ENCODE measurements at regions not wholly inside any gene's neighbourhood (a gene's known extent, or its start where the extent isn't known, plus 50 kb on each side); places are given as distances from the start of the nearest gene placed in this dataset.

- H3K79me2 ChIP-seq (ENCODE audit: control insufficient read depth in 1 of 2, insufficient read depth in 2 of 2, low read length in 2 of 2) = no peaks in the 10 kb centered on the region
- no peak overlapping the region for H3K23ac ChIP-seq (ENCODE audit: insufficient read length)
- H3K14ac ChIP-seq (ENCODE audit: insufficient read length) = no peak overlapping the region
- no peak overlapping the region for H2BK20ac ChIP-seq (ENCODE audit: low read length)
- H3K27me3 ChIP-seq (replicated peaks in 1 of 4; ENCODE audit: control insufficient read depth in 3 of 4, extremely low read depth in 1 of 4, insufficient read depth in 3 of 4, low read length in 3 of 4) = no peaks in the 10 kb centered on the region
- no peak overlapping the region for H2BK12ac ChIP-seq (ENCODE audit: low read depth, low read length)
- 80% methylated on average over 10 of the region's 14 CpGs; no CpG with 5 or more reads in 1 of the 2 experiments for WGBS, 2 experiments (ENCODE audit: extremely low coverage in 1 of 2, insufficient coverage in 1 of 2, insufficient read length in 1 of 2, insufficient replicate concordance in 2 of 2, low coverage in 1 of 2, low lambda C conversion rate in 2 of 2, missing lambda C conversion rate in 1 of 2)
- no peak overlapping the region for H4K5ac ChIP-seq (ENCODE audit: insufficient read length, low read depth, low read length)
- no peak overlapping the region for H3K18ac ChIP-seq (ENCODE audit: extremely low read depth, low read length)
- no peak overlapping the region for H4K8ac ChIP-seq (ENCODE audit: extremely low read depth, insufficient read depth, low read length)
- no peak overlapping the region for H2BK120ac ChIP-seq (replicated peaks; ENCODE audit: low read depth, low read length)
- no peak overlapping the region for H2AFZ ChIP-seq (ENCODE audit: low read length)
- CTCF ChIA-PET (ENCODE audit: partially characterized antibody) = interaction anchor here (0.6 to 1.8 kb wide), 14 partner anchors 9 to 1248 kb away, joined by 3 to 8 read pairs (median 4); no protein-coding TSS in a partner anchor
- no peak overlapping the region for H3K9ac ChIP-seq (replicated peaks in 1 of 4; ENCODE audit: extremely low read depth in 1 of 4, low read depth in 3 of 4, low read length in 3 of 4)
- H3K4me2 ChIP-seq (ENCODE audit: insufficient read depth in 1 of 2, low read depth in 2 of 2, low read length in 2 of 2) = no peak overlapping the region
- H2AK5ac ChIP-seq (ENCODE audit: low read depth, low read length) = no peak overlapping the region
- no peaks in the 10 kb centered on the region for H3K36me3 ChIP-seq (ENCODE audit: control insufficient read depth in 2 of 4, insufficient read depth in 4 of 4, low read length in 3 of 4)
- FAIRE-seq = no peak
- no peak overlapping the region for H3K56ac ChIP-seq (replicated peaks; ENCODE audit: insufficient read length, low read depth, low read length)
- no peaks in the 10 kb centered on the region for H3K4me1 ChIP-seq (replicated peaks in 1 of 4; ENCODE audit: control insufficient read depth in 3 of 4, insufficient read depth in 4 of 4, low read length in 3 of 4)
- H3K9me3 ChIP-seq (ENCODE audit: insufficient read depth in 2 of 2, low read depth in 1 of 2, low read length in 1 of 2) = peaks cover 5 to 11% of the 10 kb centered on the region in 2 experiments; a peak in 1 of 4 replicates
- no peak overlapping the region for H3K4me3 ChIP-seq (ENCODE audit: extremely low read depth in 1 of 4, insufficient read depth in 2 of 4, low read depth in 3 of 4, low read length in 4 of 4)
- H3K27ac ChIP-seq (ENCODE audit: low read depth, low read length) = no peak overlapping the region
- no peak overlapping the region for H2BK5ac ChIP-seq (ENCODE audit: low read depth, low read length)
- peaks cover 0 to 1% of the 10 kb centered on the region in 2 experiments for H4K20me1 ChIP-seq (replicated peaks in 1 of 2; ENCODE audit: control insufficient read depth in 1 of 2, insufficient read depth in 2 of 2, low read length in 2 of 2)
- no peaks in the 10 kb centered on the region for H3K23me2 ChIP-seq (ENCODE audit: low read depth, low read length)
- TF ChIP-seq MAFK (IDR thresholded peaks at IDR 0.05; ENCODE audit: low read depth, low read length) (no peak), KDM4A (IDR thresholded peaks at IDR 0.05; ENCODE audit: low read depth, low read length, severe bottlenecking) (no peak), JUN (IDR thresholded peaks at IDR 0.05; ENCODE audit: low read depth, low read length) (no peak), RAD21 (IDR thresholded peaks at IDR 0.05 in 1 of 2, conservative IDR thresholded peaks at IDR 0.05 in 1 of 2; ENCODE audit: low read depth in 2 of 2, low read length in 2 of 2) (peak in 1 of 2 experiments; percentile 10; a peak in 1 of 4 replicates), BRCA1 (IDR thresholded peaks at IDR 0.05; ENCODE audit: low read depth, low read length) (no peak), JUND (IDR thresholded peaks at IDR 0.05; ENCODE audit: low read length) (no peak), CTCF (IDR thresholded peaks at IDR 0.05; ENCODE audit: control extremely low read depth in 1 of 3, insufficient read depth in 1 of 3, low read depth in 1 of 3, low read length in 3 of 3) (peak; percentile 27 to 66 (median 55)), RNF2 (IDR thresholded peaks at IDR 0.05; ENCODE audit: borderline replicate concordance, low read depth, low read length, missing control alignments, poor library complexity, severe bottlenecking) (no peak), TEAD4 (IDR thresholded peaks at IDR 0.05; ENCODE audit: low read depth, low read length) (no peak), TAF7 (optimal IDR thresholded peaks at IDR 0.05; ENCODE audit: borderline replicate concordance, low read depth, low read length) (no peak)
- no peaks in the 10 kb centered on the region for H3K79me1 ChIP-seq (ENCODE audit: low read depth, low read length)
- no peak overlapping the region for H4K91ac ChIP-seq (replicated peaks; ENCODE audit: insufficient read length, low read length)
- H3K4ac ChIP-seq (replicated peaks; ENCODE audit: insufficient read length, low read depth, low read length) = no peak overlapping the region
- no peak overlapping the region for H2BK15ac ChIP-seq (ENCODE audit: low read length)
- POLR2A ChIA-PET (ENCODE audit: partially characterized antibody) = no interaction called here
- no peak for DNase-seq (ENCODE audit: low read depth in 1 of 2, low spot score in 2 of 2)
These were observed 59.0 kb upstream of the EN2 start for GRCh38 chr7:155398944-155399343.
